Erythroblast (primary cell): ENCODE measurements at regions not wholly inside any gene's neighbourhood (a gene's known extent, or its start where the extent isn't known, plus 50 kb on each side); places are given as distances from the start of the nearest gene placed in this dataset.

ENCODE experiments used
- GATA1 ChIP-seq: IDR thresholded peaks from 2 replicates; pipeline ENCODE4 v1.6.1; 2011; ENCODE audit warnings: low read depth, mild to moderate bottlenecking, control low read depth, low read length, moderate library complexity
- POLR2A ChIP-seq: IDR thresholded peaks from 2 replicates; pipeline ENCODE4 v1.6.1; 2011; ENCODE audit warnings: mild to moderate bottlenecking, low read length

DNA sequence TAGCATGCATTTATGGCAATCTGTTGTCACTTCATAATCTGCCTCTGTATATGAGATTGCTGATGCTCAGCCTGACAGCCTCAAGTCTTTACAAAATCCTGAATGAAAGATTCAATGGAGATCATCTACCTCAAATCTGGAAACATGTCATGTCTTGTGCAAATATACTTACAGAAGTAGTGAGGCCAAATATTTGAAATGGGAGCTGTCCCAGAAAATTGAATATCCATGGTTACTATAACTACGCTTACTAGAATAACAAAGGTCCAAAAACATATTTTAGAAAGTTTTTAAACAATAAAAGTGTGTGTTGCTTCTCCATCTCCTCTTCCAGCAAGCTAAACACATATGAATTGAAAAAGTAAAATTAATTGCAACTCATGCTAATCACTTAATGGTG, 133.2 kb upstream of the DPH6 start:
- no peak for TF ChIP-seq POLR2A
- no peak for TF ChIP-seq GATA1
